GM12878 (cell line): ENCODE measurements at regions not wholly inside any gene's neighbourhood (a gene's known extent, or its start where the extent isn't known, plus 50 kb on each side); places are given as distances from the start of the nearest gene placed in this dataset.

ENCODE experiments used
- ATAC-seq: fragments of 200-7000 bp; cut with Tn5 transposase; 3 replicates; pipeline ENCODE4 v1.9.1; 2020; ENCODE audit warnings: mild to moderate bottlenecking, moderate library complexity
- BruUV-seq: library from RNA; stranded (reverse); fragments of 400-500 nt; replicated peaks from 2 replicates; lab custom pipeline; 2021; lab: Mats Ljungman, UMichigan
- CTCF ChIA-PET: fragments of 300-600 bp; sonication (Branson Sonifier 250); formaldehyde crosslinking; extraction: SDS; loops from one replicate; lab custom pipeline; 2021; ENCODE audit warnings: inconsistent platforms; lab: Yijun Ruan, JAX
- POLR2A ChIA-PET: fragments of 350-600 bp; formaldehyde crosslinking; extraction: SDS; loops from one replicate; lab custom pipeline; 2021; ENCODE audit warnings: inconsistent platforms; lab: Charles Lee
- RAD21 ChIA-PET: fragments of 300-600 bp; sonication (Branson Sonifier 250); formaldehyde crosslinking; loops from one replicate; lab custom pipeline; 2023; ENCODE audit warnings: antibody characterized with exemption; ENCODE audit not compliant: unreplicated experiment; lab: Charles Lee
- SMC1A ChIA-PET: fragments of 300-600 bp; sonication (Branson Sonifier 250); formaldehyde crosslinking; loops from one replicate; lab custom pipeline; 2023; ENCODE audit not compliant: unreplicated experiment, uncharacterized antibody; lab: Charles Lee
- DNase-seq: peaks from one replicate; pipeline ENCODE4 v3.0.0-alpha.2; 2011; ENCODE audit warnings: low read depth, low spot score
- FAIRE-seq: peaks from 3 replicates; lab custom pipeline; 2011; peaks lifted over from hg19 to GRCh38; lab: Jason Lieb, UNC
- H2AFZ ChIP-seq: 2 replicates; pipeline ENCODE4 v1.6.0; 2011; ENCODE audit warnings: low read depth, low read length, control low read depth; ENCODE audit not compliant: control insufficient read depth
- H3K27ac ChIP-seq: 2 replicates; pipeline ENCODE4 v1.5.1; 2011; ENCODE audit warnings: control low read depth; ENCODE audit not compliant: control insufficient read depth, insufficient read depth
- H3K27me3 ChIP-seq, 2 experiments: replicated peaks in 1 of 2; 2 replicates each; pipeline versions ENCODE4 v1.6.0 to v1.6.1; 2011; ENCODE audit warnings: low read length in 1 of 2; ENCODE audit not compliant: control insufficient read depth in 2 of 2, insufficient read depth in 2 of 2
- H3K36me3 ChIP-seq, 2 experiments: 2 replicates each; pipeline ENCODE4 v1.5.1; 2011; ENCODE audit warnings: low read length in 1 of 2; ENCODE audit not compliant: control insufficient read depth in 2 of 2, insufficient read depth in 2 of 2
- H3K4me1 ChIP-seq: 2 replicates; pipeline ENCODE4 v1.6.1; 2011; ENCODE audit warnings: mild to moderate bottlenecking, low read length, moderate library complexity, mixed read lengths; ENCODE audit not compliant: control insufficient read depth, insufficient read depth
- H3K4me2 ChIP-seq: 2 replicates; pipeline ENCODE4 v1.6.0; 2011; ENCODE audit warnings: control low read depth; ENCODE audit not compliant: control insufficient read depth, insufficient read depth
- H3K4me3 ChIP-seq: fragments of 200-600 bp; sonication (generic); 2 replicates; pipeline ENCODE4 v1.5.1; 2016
- H3K79me2 ChIP-seq: 2 replicates; pipeline ENCODE4 v1.6.0; 2011; ENCODE audit warnings: low read length; ENCODE audit not compliant: control insufficient read depth, insufficient read depth
- H3K9ac ChIP-seq: 2 replicates; pipeline ENCODE4 v1.8.0; 2011; ENCODE audit warnings: low read length, control low read depth, mixed read lengths; ENCODE audit not compliant: control insufficient read depth, insufficient read depth
- H3K9me3 ChIP-seq: replicated peaks from 3 replicates; pipeline ENCODE4 v1.5.1; 2011; ENCODE audit warnings: mild to moderate bottlenecking, low read length; ENCODE audit not compliant: control insufficient read depth, insufficient read depth
- H4K20me1 ChIP-seq: 2 replicates; pipeline ENCODE4 v1.6.0; 2011; ENCODE audit not compliant: control insufficient read depth, insufficient read depth
- CBX5 ChIP-seq: sonication (generic); IDR thresholded peaks from 2 replicates; pipeline ENCODE4 v1.6.1; 2016; ENCODE audit warnings: low read depth, moderate library complexity, mild to moderate bottlenecking, inconsistent platforms
- DPF2 ChIP-seq: fragments of 450-650 bp; IDR thresholded peaks from 2 replicates; pipeline ENCODE4 v1.6.1; 2017; ENCODE audit warnings: mild to moderate bottlenecking
- E4F1 ChIP-seq: fragments of 450-650 bp; IDR thresholded peaks from 2 replicates; pipeline ENCODE4 v1.6.1; 2018; ENCODE audit warnings: borderline replicate concordance, mild to moderate bottlenecking; ENCODE audit not compliant: partially characterized antibody
- HCFC1 ChIP-seq: fragments of 150-350 bp; IDR thresholded peaks from 2 replicates; pipeline ENCODE4 v1.6.1; 2014; ENCODE audit warnings: low read length
- IKZF1 ChIP-seq: fragments of 450-650 bp; conservative IDR thresholded peaks from 2 replicates; pipeline ENCODE4 v1.6.1; 2017; ENCODE audit warnings: antibody characterized with exemption, mild to moderate bottlenecking
- JUNB ChIP-seq: IDR thresholded peaks from 2 replicates; pipeline ENCODE4 v1.6.1; 2016; ENCODE audit warnings: antibody characterized with exemption, mild to moderate bottlenecking
- NR2C1 ChIP-seq: fragments of 450-650 bp; IDR thresholded peaks from 2 replicates; pipeline ENCODE4 v1.6.1; 2017; ENCODE audit warnings: antibody characterized with exemption, mild to moderate bottlenecking, moderate library complexity
- RFX5 ChIP-seq: IDR thresholded peaks from 2 replicates; pipeline ENCODE4 v1.6.1; 2011; ENCODE audit warnings: low read depth, low read length, improper control_type of control experiment
- SIN3A ChIP-seq: IDR thresholded peaks from 2 replicates; pipeline ENCODE4 v1.6.1; 2012; ENCODE audit warnings: low read depth, low read length, improper control_type of control experiment
- SPI1 ChIP-seq: IDR thresholded peaks from 2 replicates; pipeline ENCODE4 v1.6.1; 2011; ENCODE audit warnings: low read depth, mild to moderate bottlenecking, low read length, moderate library complexity, borderline replicate concordance; ENCODE audit not compliant: insufficient read depth
- SRF ChIP-seq, 2 experiments: IDR thresholded peaks; 2 replicates each; pipeline ENCODE4 v1.6.1; 2011; ENCODE audit warnings: low read depth in 2 of 2, low read length in 2 of 2, mild to moderate bottlenecking in 1 of 2, moderate library complexity in 1 of 2
- TARDBP ChIP-seq: IDR thresholded peaks from 2 replicates; pipeline ENCODE4 v1.6.1; 2016; ENCODE audit warnings: borderline replicate concordance
- WRNIP1 ChIP-seq: IDR thresholded peaks from 2 replicates; pipeline ENCODE4 v1.6.1; 2011; ENCODE audit warnings: low read depth, low read length, improper control_type of control experiment, borderline replicate concordance
- ZBED1 ChIP-seq: IDR thresholded peaks from 2 replicates; pipeline ENCODE4 v1.6.1; 2016; ENCODE audit warnings: borderline replicate concordance
- ZNF274 ChIP-seq: IDR thresholded peaks from one replicate; pipeline ENCODE4 v1.8.0; 2011; ENCODE audit not compliant: insufficient read length, insufficient read depth
- ZNF622 ChIP-seq: fragments of 450-650 bp; IDR thresholded peaks from 2 replicates; pipeline ENCODE4 v1.6.1; 2017; ENCODE audit warnings: mild to moderate bottlenecking, inconsistent platforms
- ZZZ3 ChIP-seq: IDR thresholded peaks from 2 replicates; pipeline ENCODE4 v1.6.1; 2011; ENCODE audit warnings: low read depth; ENCODE audit not compliant: control insufficient read depth, insufficient read length
- WGBS: methylation state at CpG from one replicate; pipeline ENCODE4 v1.1.6; 2016; ENCODE audit warnings: low lambda C conversion rate; ENCODE audit not compliant: insufficient replicate concordance, insufficient coverage; ENCODE audit errors: missing lambda C conversion rate; 5-methylcytosine and 5-hydroxymethylcytosine counted together
- in situ Hi-C: fragments of 300-500 bp; cut with MboI; formaldehyde crosslinking; loops from 9 replicates; pipeline ENCODE4 v1.14.3; 2018; ENCODE audit warnings: mixed read lengths
- intact Hi-C: fragments of 100-400 bp; cut with micrococcal nuclease; formaldehyde crosslinking; loops from one replicate; pipeline ENCODE4 v1.14.2; 2022; ENCODE audit not compliant: unreplicated experiment
- TF ChIP-seq, protein P1 (sequence below): IDR thresholded peaks from 2 replicates; pipeline ENCODE4 v1.6.1; 2011; ENCODE audit warnings: low read depth, low read length, improper control_type of control experiment, borderline replicate concordance

DNA sequence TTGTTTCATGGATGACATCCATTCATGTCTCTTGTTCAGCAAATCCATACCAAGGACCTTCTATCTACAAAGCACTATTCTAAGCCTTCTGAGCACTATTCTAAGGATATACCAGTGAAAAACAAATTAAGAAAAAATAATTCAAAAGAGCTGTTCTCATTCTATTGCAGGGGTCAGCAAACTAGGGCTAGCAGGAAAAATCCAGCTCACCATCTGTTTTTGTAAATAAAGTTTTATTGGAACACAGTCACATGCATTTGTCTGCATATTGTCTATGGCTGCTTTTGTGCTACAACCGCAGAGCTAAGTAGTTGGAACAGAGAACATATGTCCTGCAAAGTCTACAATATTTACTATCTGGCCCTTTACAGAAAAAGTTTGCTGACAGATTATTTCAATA is 222.7 kb upstream of the DYNLRB2 start:
- no peaks in the 10 kb centered on the region for H3K79me2 ChIP-seq
- H3K36me3 ChIP-seq, result no peaks in the 10 kb centered on the region
- H4K20me1 ChIP-seq, result no peaks in the 10 kb centered on the region
- no TSS peak for BruUV-seq
- no peaks in the 10 kb centered on the region for H3K9me3 ChIP-seq
- POLR2A ChIA-PET, result no interaction called here
- TF ChIP-seq HCFC1 (no peak), ZNF274 (no peak), ZBED1 (no peak), IKZF1 (no peak), E4F1 (no peak), SRF (IDR thresholded peaks at IDR 0.05; ENCODE audit: low read depth in 2 of 2, low read length in 2 of 2) (no peak), NR2C1 (no peak), SPI1 (no peak), DPF2 (no peak), ZZZ3 (no peak), CBX5 (no peak), RFX5 (no peak), JUNB (no peak), WRNIP1 (no peak), SIN3A (no peak), ZNF622 (no peak), TARDBP (no peak)
- TF ChIP-seq, protein P1, sequence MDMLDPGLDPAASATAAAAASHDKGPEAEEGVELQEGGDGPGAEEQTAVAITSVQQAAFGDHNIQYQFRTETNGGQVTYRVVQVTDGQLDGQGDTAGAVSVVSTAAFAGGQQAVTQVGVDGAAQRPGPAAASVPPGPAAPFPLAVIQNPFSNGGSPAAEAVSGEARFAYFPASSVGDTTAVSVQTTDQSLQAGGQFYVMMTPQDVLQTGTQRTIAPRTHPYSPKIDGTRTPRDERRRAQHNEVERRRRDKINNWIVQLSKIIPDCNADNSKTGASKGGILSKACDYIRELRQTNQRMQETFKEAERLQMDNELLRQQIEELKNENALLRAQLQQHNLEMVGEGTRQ, result no peak
- CTCF ChIA-PET, result no interaction called here
- WGBS, result 84% methylated on average over 1 of the region's 1 CpG
- intact Hi-C loops, result no loop called here
- no peak overlapping the region for H3K4me3 ChIP-seq
- SMC1A ChIA-PET, result no interaction called here
- no peak overlapping the region for H3K27ac ChIP-seq
- in situ Hi-C loops, result no loop called here
- ATAC-seq, result no peak
- FAIRE-seq, result no peak
- H3K4me2 ChIP-seq, result no peak overlapping the region
- no peaks in the 10 kb centered on the region for H3K4me1 ChIP-seq
- no peak for DNase-seq
- no peak overlapping the region for H3K9ac ChIP-seq
- H2AFZ ChIP-seq, result no peak overlapping the region
- RAD21 ChIA-PET, result no interaction called here
- no peaks in the 10 kb centered on the region; a peak in 1 of 4 replicates for H3K27me3 ChIP-seq
